CD14-positive monocyte (primary cell): ENCODE measurements at regions not wholly inside any gene's neighbourhood (a gene's known extent, or its start where the extent isn't known, plus 50 kb on each side); places are given as distances from the start of the nearest gene placed in this dataset.

Experiments
- DNase-seq, 3 donors: peaks; one replicate each; pipeline ENCODE4 v3.0.0-alpha.2; 2011 to 2022
- H2AFZ ChIP-seq: 2 replicates; pipeline ENCODE4 v1.6.0; 2012; ENCODE audit warnings: mild to moderate bottlenecking, low read depth, low read length, inconsistent platforms; ENCODE audit not compliant: insufficient read depth, poor library complexity, severe bottlenecking
- H3K27ac ChIP-seq, 2 donors: 1 replicate in 1 of 2; 2 replicates in 1 of 2; pipeline ENCODE4 v1.5.1; 2012 to 2013; ENCODE audit warnings: low read length in 2 of 2, control low read depth in 1 of 2, inconsistent platforms in 1 of 2, low read depth in 1 of 2, mild to moderate bottlenecking in 1 of 2
- H3K27me3 ChIP-seq, 2 donors: one replicate each; pipeline versions ENCODE4 v1.6.0 to v1.6.1; 2011 to 2013; ENCODE audit warnings: low read length in 2 of 2; ENCODE audit not compliant: control insufficient read depth in 2 of 2, insufficient read depth in 2 of 2
- H3K36me3 ChIP-seq, 2 donors: replicated peaks in 1 of 2; 1 replicate in 1 of 2; 2 replicates in 1 of 2; pipeline versions ENCODE4 v1.5.1 to v1.6.1; 2012 to 2013; ENCODE audit warnings: low read length in 2 of 2, control low read depth in 1 of 2, inconsistent platforms in 1 of 2, mild to moderate bottlenecking in 1 of 2; ENCODE audit not compliant: insufficient read depth in 2 of 2, control insufficient read depth in 1 of 2
- H3K4me1 ChIP-seq, 2 donors: 1 replicate in 1 of 2; 2 replicates in 1 of 2; pipeline versions ENCODE4 v1.5.1 to v1.6.1; 2012 to 2013; ENCODE audit warnings: low read length in 2 of 2, control low read depth in 1 of 2, inconsistent platforms in 1 of 2, mild to moderate bottlenecking in 1 of 2, moderate library complexity in 1 of 2; ENCODE audit not compliant: insufficient read depth in 2 of 2, control insufficient read depth in 1 of 2
- H3K4me2 ChIP-seq: replicated peaks from 2 replicates; pipeline ENCODE3; 2012; ENCODE audit warnings: low read length, moderate library complexity, mild to moderate bottlenecking; ENCODE audit not compliant: poor library complexity, severe bottlenecking; ENCODE audit errors: extremely low read depth
- H3K4me3 ChIP-seq, 3 experiments: fragments of 200-600 bp in 1 of 3; sonication (generic) in 1 of 3; replicated peaks in 1 of 3; 1 replicate in 2 of 3; 2 replicates in 1 of 3; pipeline ENCODE4 v1.5.1; 2011 to 2013; ENCODE audit warnings: low read length in 3 of 3, mild to moderate bottlenecking in 3 of 3, control low read depth in 2 of 3, low read depth in 2 of 3, inconsistent platforms in 1 of 3, moderate library complexity in 1 of 3
- H3K79me2 ChIP-seq: 2 replicates; pipeline ENCODE4 v1.6.0; 2012; ENCODE audit warnings: mild to moderate bottlenecking, control low read depth, inconsistent platforms, low read length, moderate library complexity; ENCODE audit not compliant: insufficient read depth
- H3K9ac ChIP-seq: 2 replicates; pipeline ENCODE4 v1.6.0; 2017; ENCODE audit warnings: low read length, mild to moderate bottlenecking; ENCODE audit not compliant: insufficient read depth, poor library complexity, severe bottlenecking
- H3K9me3 ChIP-seq, 2 donors: replicated peaks in 1 of 2; 1 replicate in 1 of 2; 2 replicates in 1 of 2; pipeline versions ENCODE4 v1.5.1 to v1.6.1; 2012 to 2013; ENCODE audit warnings: low read length in 2 of 2, control low read depth in 1 of 2; ENCODE audit not compliant: control insufficient read depth in 1 of 2, insufficient read depth in 1 of 2
- H4K20me1 ChIP-seq: 2 replicates; pipeline ENCODE4 v1.6.0; 2012; ENCODE audit warnings: mild to moderate bottlenecking, low read length, control low read depth, moderate library complexity; ENCODE audit not compliant: insufficient read depth
- H3K27ac Mint-ChIP-seq, 7 donors: one replicate each; pipeline ENCODE4 v1.8.0; 2020; ENCODE audit warnings: mild to moderate bottlenecking in 7 of 7, mixed read lengths in 7 of 7, moderate library complexity in 6 of 7, inconsistent platforms in 2 of 7
- H3K27me3 Mint-ChIP-seq, 3 donors: one replicate each; pipeline ENCODE4 v1.8.0; 2021 to 2022; ENCODE audit warnings: low read depth in 3 of 3, mild to moderate bottlenecking in 3 of 3, mixed read lengths in 3 of 3, moderate library complexity in 3 of 3, inconsistent platforms in 1 of 3
- H3K36me3 Mint-ChIP-seq, 2 donors: one replicate each; pipeline ENCODE4 v1.8.0; 2020; ENCODE audit warnings: mixed read lengths in 2 of 2, inconsistent platforms in 1 of 2, mild to moderate bottlenecking in 1 of 2
- H3K4me1 Mint-ChIP-seq: one replicate; pipeline ENCODE4 v1.8.0; 2020; ENCODE audit warnings: mild to moderate bottlenecking, mixed read lengths
- H3K4me3 Mint-ChIP-seq, 2 donors: one replicate each; pipeline ENCODE4 v1.8.0; 2020; ENCODE audit warnings: mild to moderate bottlenecking in 2 of 2, mixed read lengths in 2 of 2, moderate library complexity in 1 of 2
- H3K9me3 Mint-ChIP-seq, 7 donors: one replicate each; pipeline ENCODE4 v1.8.0; 2020 to 2022; ENCODE audit warnings: mixed read lengths in 7 of 7, mild to moderate bottlenecking in 6 of 7, moderate library complexity in 6 of 7, inconsistent platforms in 2 of 7
- CTCF ChIP-seq: fragments of 200-600 bp; IDR thresholded peaks from one replicate; pipeline ENCODE4 v1.8.0; 2022; ENCODE audit warnings: antibody characterized with exemption, mild to moderate bottlenecking
- WGBS: methylation state at CpG from one replicate; pipeline ENCODE4 v1.1.5; 2013; ENCODE audit warnings: missing lambda C conversion rate; ENCODE audit not compliant: insufficient coverage; 5-methylcytosine and 5-hydroxymethylcytosine counted together
- intact Hi-C, 2 donors: fragments of 100-400 bp; cut with micrococcal nuclease; formaldehyde crosslinking; loops; one replicate each; pipeline versions ENCODE4 v1.15.0 to v1.15.1; 2023

GRCh38 chr18:68301441-68301840 lies 413.5 kb downstream of the TMX3 start:
- Histone ChIP-seq H3K4me2 (no peak overlapping the region), H3K4me3 (no peak overlapping the region), H3K4me1 (no peaks in the 10 kb centered on the region), H3K36me3 (no peaks in the 10 kb centered on the region), H3K27ac (no peak overlapping the region), H4K20me1 (no peaks in the 10 kb centered on the region), H2AFZ (no peak overlapping the region), H3K79me2 (no peaks in the 10 kb centered on the region), H3K9me3 (no peaks in the 10 kb centered on the region), H3K27me3 (no peaks in the 10 kb centered on the region), H3K9ac (no peak overlapping the region)
- Mint-ChIP-seq H3K4me1 (no peaks in the 10 kb centered on the region), H3K27me3 (no peaks in the 10 kb centered on the region), H3K27ac (no peak overlapping the region), H3K36me3 (no peaks in the 10 kb centered on the region), H3K9me3 (peaks cover 0 to 3% (median 0%) of the 10 kb centered on the region in 7 donors), H3K4me3 (no peak overlapping the region)
- TF ChIP-seq CTCF: no peak
- intact Hi-C loops: no loop called here
- WGBS: no CpG with 5 or more reads among the region's 3 CpGs
- no peak for DNase-seq

- no peaks in the 10 kb centered on the region for H3K4me1 ChIP-seq
- Mint-ChIP-seq H3K4me3 (no peak overlapping the region), H3K9me3 (peaks cover 0 to 2% (median 0%) of the 10 kb centered on the region in 7 donors), H3K27ac (peak overlapping the region in 1 of 7 donors; percentile 72), H3K27me3 (no peaks in the 10 kb centered on the region), H3K4me1 (no peaks in the 10 kb centered on the region), H3K36me3 (no peaks in the 10 kb centered on the region)
- peaks cover 3 to 5% of the 10 kb centered on the region in 2 donors for H3K9me3 ChIP-seq
- H3K36me3 ChIP-seq: no peaks in the 10 kb centered on the region
- H4K20me1 ChIP-seq: no peaks in the 10 kb centered on the region
- no peaks in the 10 kb centered on the region for H3K27me3 ChIP-seq
- no peak for DNase-seq
- H3K4me2 ChIP-seq: no peak overlapping the region
- no peak overlapping the region for H3K4me3 ChIP-seq
- H3K79me2 ChIP-seq: no peaks in the 10 kb centered on the region
- no CpG with 5 or more reads among the region's 3 CpGs for WGBS
- no peak overlapping the region for H2AFZ ChIP-seq
- no peak overlapping the region for H3K27ac ChIP-seq
- TF ChIP-seq CTCF: no peak
- intact Hi-C loops: no loop called here
- H3K9ac ChIP-seq: no peak overlapping the region
Observed at GRCh38 chr18:68299906-68300305, 415.0 kb downstream of the TMX3 start.
